Fibroblast of lung (primary cell): ENCODE measurements at regions not wholly inside any gene's neighbourhood (a gene's known extent, or its start where the extent isn't known, plus 50 kb on each side); places are given as distances from the start of the nearest gene placed in this dataset.
A peak's percentile ranks its signal among the peaks of the same experiment; 100 is the strongest.

ENCODE experiments used
- DNase-seq, 2 donors: peaks; one replicate each; pipeline versions ENCODE4 v3.0.0 to v3.0.0-alpha.2; 2010; ENCODE audit warnings: low read depth in 2 of 2
- H2AFZ ChIP-seq: 2 replicates; pipeline ENCODE4 v1.5.1; 2012; ENCODE audit warnings: low read length, control low read depth, inconsistent platforms
- H3K27ac ChIP-seq: 2 replicates; pipeline ENCODE4 v1.5.1; 2011; ENCODE audit warnings: low read length, control low read depth; ENCODE audit not compliant: insufficient read depth
- H3K27me3 ChIP-seq: 2 replicates; pipeline ENCODE4 v1.5.1; 2011; ENCODE audit warnings: mild to moderate bottlenecking, low read length; ENCODE audit not compliant: control insufficient read depth, insufficient read depth
- H3K36me3 ChIP-seq: 2 replicates; pipeline ENCODE4 v1.5.1; 2011; ENCODE audit warnings: low read length; ENCODE audit not compliant: control insufficient read depth, insufficient read depth
- H3K4me1 ChIP-seq: 2 replicates; pipeline ENCODE4 v1.5.1; 2011; ENCODE audit warnings: low read length; ENCODE audit not compliant: control insufficient read depth, insufficient read depth; ENCODE audit errors: extremely low read depth
- H3K4me2 ChIP-seq: 2 replicates; pipeline ENCODE4 v1.5.1; 2011; ENCODE audit warnings: low read length, control low read depth; ENCODE audit not compliant: insufficient read depth; ENCODE audit errors: extremely low read depth
- H3K4me3 ChIP-seq, 4 experiments: fragments of 200-600 bp in 1 of 4; sonication (generic) in 1 of 4; replicated peaks in 1 of 4; 2 replicates each; pipeline ENCODE4 v1.5.1; 2011 to 2016; ENCODE audit warnings: low read length in 4 of 4, low read depth in 3 of 4, mild to moderate bottlenecking in 3 of 4, control low read depth in 2 of 4, inconsistent platforms in 1 of 4, mixed read lengths in 1 of 4; ENCODE audit not compliant: insufficient read depth in 1 of 4; ENCODE audit errors: control extremely low read depth in 1 of 4
- H3K79me2 ChIP-seq: 2 replicates; pipeline ENCODE4 v1.5.1; 2012; ENCODE audit warnings: mild to moderate bottlenecking, low read length, inconsistent platforms; ENCODE audit not compliant: control insufficient read depth, insufficient read depth
- H3K9ac ChIP-seq: 2 replicates; pipeline ENCODE4 v1.5.1; 2011; ENCODE audit warnings: mild to moderate bottlenecking, low read length, control low read depth; ENCODE audit not compliant: insufficient read depth
- H3K9me3 ChIP-seq: 2 replicates; pipeline ENCODE4 v1.5.1; 2012; ENCODE audit warnings: low read depth, low read length; ENCODE audit not compliant: control insufficient read depth, insufficient read depth
- H4K20me1 ChIP-seq: 2 replicates; pipeline ENCODE4 v1.5.1; 2011; ENCODE audit warnings: low read length; ENCODE audit not compliant: control insufficient read depth, insufficient read depth; ENCODE audit errors: extremely low read depth
- CTCF ChIP-seq, 2 donors: IDR thresholded peaks in 1 of 2; conservative IDR thresholded peaks in 1 of 2; 1 replicate in 1 of 2; 2 replicates in 1 of 2; pipeline ENCODE4 v1.5.1; 2011 to 2012; ENCODE audit warnings: low read length in 2 of 2, control low read depth in 1 of 2, inconsistent platforms in 1 of 2, low read depth in 1 of 2, mild to moderate bottlenecking in 1 of 2
- EZH2 ChIP-seq: IDR thresholded peaks from 2 replicates; pipeline ENCODE4 v1.5.1; 2012; ENCODE audit warnings: low read length, control low read depth, mild to moderate bottlenecking; ENCODE audit errors: missing control alignments

- no peak for TF ChIP-seq EZH2
- TF ChIP-seq CTCF (conservative IDR thresholded peaks at IDR 0.05 in 1 of 2, IDR thresholded peaks at IDR 0.05 in 1 of 2; ENCODE audit: low read depth in 1 of 2, low read length in 2 of 2) = no peak
- Histone ChIP-seq H3K27ac (peak overlapping the region; percentile 59), H3K4me3 (no peak overlapping the region), H2AFZ (no peak overlapping the region), H3K4me2 (no peak overlapping the region), H4K20me1 (no peaks in the 10 kb centered on the region), H3K9ac (no peak overlapping the region), H3K36me3 (no peaks in the 10 kb centered on the region), H3K79me2 (no peaks in the 10 kb centered on the region), H3K27me3 (no peaks in the 10 kb centered on the region), H3K4me1 (peaks cover 7% of the 10 kb centered on the region), H3K9me3 (no peaks in the 10 kb centered on the region)
- no peak for DNase-seq
These were observed 115.9 kb downstream of the TTC32 start for GRCh38 chr2:19785867-19786266.

GRCh38 chr2:19785447-19785846 is 116.3 kb downstream of the TTC32 start:
- Histone ChIP-seq H4K20me1 (no peaks in the 10 kb centered on the region), H3K4me1 (peaks cover 7% of the 10 kb centered on the region), H3K9ac (no peak overlapping the region), H3K27ac (no peak overlapping the region), H3K9me3 (no peaks in the 10 kb centered on the region), H3K4me2 (no peak overlapping the region), H3K4me3 (no peak overlapping the region), H3K36me3 (no peaks in the 10 kb centered on the region), H3K27me3 (no peaks in the 10 kb centered on the region), H2AFZ (no peak overlapping the region), H3K79me2 (no peaks in the 10 kb centered on the region)
- DNase-seq = peak; percentile 55 to 88
- TF ChIP-seq EZH2 (no peak), CTCF (conservative IDR thresholded peaks at IDR 0.05 in 1 of 2, IDR thresholded peaks at IDR 0.05 in 1 of 2; ENCODE audit: low read depth in 1 of 2, low read length in 2 of 2) (no peak)

- Histone ChIP-seq H3K4me3 (no peak overlapping the region), H3K4me2 (no peak overlapping the region), H2AFZ (no peak overlapping the region), H3K9ac (no peak overlapping the region), H4K20me1 (no peaks in the 10 kb centered on the region), H3K27me3 (no peaks in the 10 kb centered on the region), H3K4me1 (peaks cover 7% of the 10 kb centered on the region), H3K79me2 (no peaks in the 10 kb centered on the region), H3K9me3 (no peaks in the 10 kb centered on the region), H3K27ac (no peak overlapping the region), H3K36me3 (no peaks in the 10 kb centered on the region)
- DNase-seq = no peak
- TF ChIP-seq EZH2 = no peak
- TF ChIP-seq CTCF (conservative IDR thresholded peaks at IDR 0.05 in 1 of 2, IDR thresholded peaks at IDR 0.05 in 1 of 2; ENCODE audit: low read depth in 1 of 2, low read length in 2 of 2) = no peak
These were observed 117.3 kb downstream of the TTC32 start for GRCh38 chr2:19784456-19784855.
